ENCODE measurements at regions not wholly inside any gene's neighbourhood (a gene's known extent, or its start where the extent isn't known, plus 50 kb on each side); places are given as distances from the start of the nearest gene placed in this dataset.

GRCh38 chr2:42895134-42895790, 102.9 kb upstream of the HAAO start:
- TF ChIP-seq, protein P1, sequence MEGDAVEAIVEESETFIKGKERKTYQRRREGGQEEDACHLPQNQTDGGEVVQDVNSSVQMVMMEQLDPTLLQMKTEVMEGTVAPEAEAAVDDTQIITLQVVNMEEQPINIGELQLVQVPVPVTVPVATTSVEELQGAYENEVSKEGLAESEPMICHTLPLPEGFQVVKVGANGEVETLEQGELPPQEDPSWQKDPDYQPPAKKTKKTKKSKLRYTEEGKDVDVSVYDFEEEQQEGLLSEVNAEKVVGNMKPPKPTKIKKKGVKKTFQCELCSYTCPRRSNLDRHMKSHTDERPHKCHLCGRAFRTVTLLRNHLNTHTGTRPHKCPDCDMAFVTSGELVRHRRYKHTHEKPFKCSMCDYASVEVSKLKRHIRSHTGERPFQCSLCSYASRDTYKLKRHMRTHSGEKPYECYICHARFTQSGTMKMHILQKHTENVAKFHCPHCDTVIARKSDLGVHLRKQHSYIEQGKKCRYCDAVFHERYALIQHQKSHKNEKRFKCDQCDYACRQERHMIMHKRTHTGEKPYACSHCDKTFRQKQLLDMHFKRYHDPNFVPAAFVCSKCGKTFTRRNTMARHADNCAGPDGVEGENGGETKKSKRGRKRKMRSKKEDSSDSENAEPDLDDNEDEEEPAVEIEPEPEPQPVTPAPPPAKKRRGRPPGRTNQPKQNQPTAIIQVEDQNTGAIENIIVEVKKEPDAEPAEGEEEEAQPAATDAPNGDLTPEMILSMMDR (IDR thresholded peaks at IDR 0.05), result no peak
- Histone ChIP-seq H3K36me3 (no peaks in the 10 kb centered on the region), H3K4me3 (no peak overlapping the region), H3K27me3 (no peaks in the 10 kb centered on the region), H3K4me1 (peaks cover 0 to 19% of the 10 kb centered on the region in 2 donors), H3K9me3 (no peaks in the 10 kb centered on the region), H3K27ac (no peak overlapping the region)
- DNase-seq (ENCODE audit: low spot score), result no peak

GRCh38 chr2:42893047-42893758, 100.8 kb upstream of the HAAO start:
- TF ChIP-seq, protein P1 (IDR thresholded peaks at IDR 0.05), result no peak
- no peak for DNase-seq (ENCODE audit: low spot score)
- no peak overlapping the region for H3K4me3 ChIP-seq
- H3K4me1 ChIP-seq, result peaks cover 0 to 14% of the 10 kb centered on the region in 2 donors
- H3K36me3 ChIP-seq, result no peaks in the 10 kb centered on the region
- no peak overlapping the region for H3K27ac ChIP-seq
- H3K9me3 ChIP-seq, result no peaks in the 10 kb centered on the region
- no peaks in the 10 kb centered on the region for H3K27me3 ChIP-seq

- DNase-seq (ENCODE audit: low spot score), result no peak
- no peaks in the 10 kb centered on the region for H3K9me3 ChIP-seq
- no peaks in the 10 kb centered on the region for H3K36me3 ChIP-seq
- no peaks in the 10 kb centered on the region for H3K4me1 ChIP-seq
- no peaks in the 10 kb centered on the region for H3K27me3 ChIP-seq
- H3K27ac ChIP-seq, result no peak overlapping the region
- H3K4me3 ChIP-seq, result no peak overlapping the region
- TF ChIP-seq, protein P1 (IDR thresholded peaks at IDR 0.05), result no peak
Measured at GRCh38 chr2:42890791-42891355, 98.5 kb upstream of the HAAO start.

GRCh38 chr2:42888321-42889245, 96.2 kb upstream of the HAAO start:
- Histone ChIP-seq H3K27ac (no peak overlapping the region), H3K4me1 (no peaks in the 10 kb centered on the region), H3K36me3 (no peaks in the 10 kb centered on the region), H3K4me3 (no peak overlapping the region), H3K9me3 (no peaks in the 10 kb centered on the region), H3K27me3 (no peaks in the 10 kb centered on the region)
- TF ChIP-seq, protein P1 (IDR thresholded peaks at IDR 0.05), result no peak
- no peak for DNase-seq (ENCODE audit: low spot score)

- TF ChIP-seq, protein P1 (IDR thresholded peaks at IDR 0.05), result no peak
- H3K27me3 ChIP-seq, result no peaks in the 10 kb centered on the region
- H3K4me1 ChIP-seq, result no peaks in the 10 kb centered on the region
- H3K9me3 ChIP-seq, result no peaks in the 10 kb centered on the region
- H3K27ac ChIP-seq, result no peak overlapping the region
- no peaks in the 10 kb centered on the region for H3K36me3 ChIP-seq
- no peak overlapping the region for H3K4me3 ChIP-seq
- no peak for DNase-seq (ENCODE audit: low spot score)
Measured at GRCh38 chr2:42886921-42887320, 94.5 kb upstream of the HAAO start.
